GM12891 (cell line): ENCODE measurements at regions not wholly inside any gene's neighbourhood (a gene's known extent, or its start where the extent isn't known, plus 50 kb on each side); places are given as distances from the start of the nearest gene placed in this dataset.

Experiments used
- POLR2A ChIP-seq: IDR thresholded peaks from 2 replicates; pipeline ENCODE4 v1.6.1; 2011; ENCODE audit warnings: low read depth, low read length, control low read depth
- POLR2AphosphoS5 ChIP-seq: IDR thresholded peaks from 2 replicates; pipeline ENCODE4 v1.6.1; 2011; ENCODE audit warnings: low read depth, low read length, control low read depth
- SPI1 ChIP-seq: IDR thresholded peaks from 2 replicates; pipeline ENCODE4 v1.6.1; 2011; ENCODE audit warnings: low read depth, low read length, control low read depth
- TAF1 ChIP-seq: IDR thresholded peaks from 2 replicates; pipeline ENCODE4 v1.6.1; 2011; ENCODE audit warnings: low read depth, low read length, control low read depth

GRCh38 chr9:29211580-29212396 is 1638.5 kb upstream of the C9orf72 start:
- TF ChIP-seq POLR2AphosphoS5 (no peak), POLR2A (no peak), TAF1 (no peak), SPI1 (no peak)
